CD14-positive monocyte (primary cell): ENCODE measurements at regions not wholly inside any gene's neighbourhood (a gene's known extent, or its start where the extent isn't known, plus 50 kb on each side); places are given as distances from the start of the nearest gene placed in this dataset.

Experiments used
- DNase-seq, 3 donors: peaks; one replicate each; pipeline ENCODE4 v3.0.0-alpha.2; 2011 to 2022
- H2AFZ ChIP-seq: 2 replicates; pipeline ENCODE4 v1.6.0; 2012; ENCODE audit warnings: mild to moderate bottlenecking, low read depth, low read length, inconsistent platforms; ENCODE audit not compliant: insufficient read depth, poor library complexity, severe bottlenecking
- H3K27ac ChIP-seq, 2 donors: 1 replicate in 1 of 2; 2 replicates in 1 of 2; pipeline ENCODE4 v1.5.1; 2012 to 2013; ENCODE audit warnings: low read length in 2 of 2, control low read depth in 1 of 2, inconsistent platforms in 1 of 2, low read depth in 1 of 2, mild to moderate bottlenecking in 1 of 2
- H3K27me3 ChIP-seq, 2 donors: one replicate each; pipeline versions ENCODE4 v1.6.0 to v1.6.1; 2011 to 2013; ENCODE audit warnings: low read length in 2 of 2; ENCODE audit not compliant: control insufficient read depth in 2 of 2, insufficient read depth in 2 of 2
- H3K36me3 ChIP-seq, 2 donors: replicated peaks in 1 of 2; 1 replicate in 1 of 2; 2 replicates in 1 of 2; pipeline versions ENCODE4 v1.5.1 to v1.6.1; 2012 to 2013; ENCODE audit warnings: low read length in 2 of 2, control low read depth in 1 of 2, inconsistent platforms in 1 of 2, mild to moderate bottlenecking in 1 of 2; ENCODE audit not compliant: insufficient read depth in 2 of 2, control insufficient read depth in 1 of 2
- H3K4me1 ChIP-seq, 2 donors: 1 replicate in 1 of 2; 2 replicates in 1 of 2; pipeline versions ENCODE4 v1.5.1 to v1.6.1; 2012 to 2013; ENCODE audit warnings: low read length in 2 of 2, control low read depth in 1 of 2, inconsistent platforms in 1 of 2, mild to moderate bottlenecking in 1 of 2, moderate library complexity in 1 of 2; ENCODE audit not compliant: insufficient read depth in 2 of 2, control insufficient read depth in 1 of 2
- H3K4me2 ChIP-seq: replicated peaks from 2 replicates; pipeline ENCODE3; 2012; ENCODE audit warnings: low read length, moderate library complexity, mild to moderate bottlenecking; ENCODE audit not compliant: poor library complexity, severe bottlenecking; ENCODE audit errors: extremely low read depth
- H3K4me3 ChIP-seq, 3 experiments: fragments of 200-600 bp in 1 of 3; sonication (generic) in 1 of 3; replicated peaks in 1 of 3; 1 replicate in 2 of 3; 2 replicates in 1 of 3; pipeline ENCODE4 v1.5.1; 2011 to 2013; ENCODE audit warnings: low read length in 3 of 3, mild to moderate bottlenecking in 3 of 3, control low read depth in 2 of 3, low read depth in 2 of 3, inconsistent platforms in 1 of 3, moderate library complexity in 1 of 3
- H3K79me2 ChIP-seq: 2 replicates; pipeline ENCODE4 v1.6.0; 2012; ENCODE audit warnings: mild to moderate bottlenecking, control low read depth, inconsistent platforms, low read length, moderate library complexity; ENCODE audit not compliant: insufficient read depth
- H3K9ac ChIP-seq: 2 replicates; pipeline ENCODE4 v1.6.0; 2017; ENCODE audit warnings: low read length, mild to moderate bottlenecking; ENCODE audit not compliant: insufficient read depth, poor library complexity, severe bottlenecking
- H3K9me3 ChIP-seq, 2 donors: replicated peaks in 1 of 2; 1 replicate in 1 of 2; 2 replicates in 1 of 2; pipeline versions ENCODE4 v1.5.1 to v1.6.1; 2012 to 2013; ENCODE audit warnings: low read length in 2 of 2, control low read depth in 1 of 2; ENCODE audit not compliant: control insufficient read depth in 1 of 2, insufficient read depth in 1 of 2
- H4K20me1 ChIP-seq: 2 replicates; pipeline ENCODE4 v1.6.0; 2012; ENCODE audit warnings: mild to moderate bottlenecking, low read length, control low read depth, moderate library complexity; ENCODE audit not compliant: insufficient read depth
- H3K27ac Mint-ChIP-seq, 7 donors: one replicate each; pipeline ENCODE4 v1.8.0; 2020; ENCODE audit warnings: mild to moderate bottlenecking in 7 of 7, mixed read lengths in 7 of 7, moderate library complexity in 6 of 7, inconsistent platforms in 2 of 7
- H3K27me3 Mint-ChIP-seq, 3 donors: one replicate each; pipeline ENCODE4 v1.8.0; 2021 to 2022; ENCODE audit warnings: low read depth in 3 of 3, mild to moderate bottlenecking in 3 of 3, mixed read lengths in 3 of 3, moderate library complexity in 3 of 3, inconsistent platforms in 1 of 3
- H3K36me3 Mint-ChIP-seq, 2 donors: one replicate each; pipeline ENCODE4 v1.8.0; 2020; ENCODE audit warnings: mixed read lengths in 2 of 2, inconsistent platforms in 1 of 2, mild to moderate bottlenecking in 1 of 2
- H3K4me1 Mint-ChIP-seq: one replicate; pipeline ENCODE4 v1.8.0; 2020; ENCODE audit warnings: mild to moderate bottlenecking, mixed read lengths
- H3K4me3 Mint-ChIP-seq, 2 donors: one replicate each; pipeline ENCODE4 v1.8.0; 2020; ENCODE audit warnings: mild to moderate bottlenecking in 2 of 2, mixed read lengths in 2 of 2, moderate library complexity in 1 of 2
- H3K9me3 Mint-ChIP-seq, 7 donors: one replicate each; pipeline ENCODE4 v1.8.0; 2020 to 2022; ENCODE audit warnings: mixed read lengths in 7 of 7, mild to moderate bottlenecking in 6 of 7, moderate library complexity in 6 of 7, inconsistent platforms in 2 of 7
- CTCF ChIP-seq: fragments of 200-600 bp; IDR thresholded peaks from one replicate; pipeline ENCODE4 v1.8.0; 2022; ENCODE audit warnings: antibody characterized with exemption, mild to moderate bottlenecking
- WGBS: methylation state at CpG from one replicate; pipeline ENCODE4 v1.1.5; 2013; ENCODE audit warnings: missing lambda C conversion rate; ENCODE audit not compliant: insufficient coverage; 5-methylcytosine and 5-hydroxymethylcytosine counted together
- intact Hi-C, 2 donors: fragments of 100-400 bp; cut with micrococcal nuclease; formaldehyde crosslinking; loops; one replicate each; pipeline versions ENCODE4 v1.15.0 to v1.15.1; 2023

- intact Hi-C loops = no loop called here
- Histone ChIP-seq H2AFZ (no peak overlapping the region), H3K79me2 (no peaks in the 10 kb centered on the region), H3K9me3 (no peaks in the 10 kb centered on the region), H3K4me1 (no peaks in the 10 kb centered on the region), H3K4me3 (no peak overlapping the region), H3K36me3 (no peaks in the 10 kb centered on the region), H3K27me3 (no peaks in the 10 kb centered on the region), H3K4me2 (no peak overlapping the region), H4K20me1 (no peaks in the 10 kb centered on the region), H3K27ac (no peak overlapping the region), H3K9ac (no peak overlapping the region)
- peaks cover 0 to 4% (median 1%) of the 10 kb centered on the region in 3 donors for H3K27me3 Mint-ChIP-seq
- peaks cover 0 to 14% (median 7%) of the 10 kb centered on the region in 7 donors for H3K9me3 Mint-ChIP-seq
- TF ChIP-seq CTCF = no peak
- H3K4me1 Mint-ChIP-seq = peaks cover 4% of the 10 kb centered on the region
- no peak for DNase-seq
- H3K36me3 Mint-ChIP-seq = no peaks in the 10 kb centered on the region
- WGBS = 100% methylated on average over 2 of the region's 5 CpGs
- no peak overlapping the region for H3K27ac Mint-ChIP-seq
- no peak overlapping the region for H3K4me3 Mint-ChIP-seq
Measured at GRCh38 chrX:10367406-10367805, 210.6 kb downstream of the CLCN4 start.

- WGBS = 83% methylated on average over 2 of the region's 2 CpGs
- no peaks in the 10 kb centered on the region for H3K4me1 ChIP-seq
- intact Hi-C loops = no loop called here
- H3K9ac ChIP-seq = no peak overlapping the region
- no peaks in the 10 kb centered on the region for H3K9me3 ChIP-seq
- H3K4me3 ChIP-seq = no peak overlapping the region
- Mint-ChIP-seq H3K9me3 (peaks cover 2 to 14% (median 7%) of the 10 kb centered on the region in 7 donors), H3K27ac (no peak overlapping the region), H3K27me3 (peaks cover 0 to 3% (median 2%) of the 10 kb centered on the region in 3 donors), H3K36me3 (no peaks in the 10 kb centered on the region), H3K4me1 (peaks cover 4% of the 10 kb centered on the region), H3K4me3 (no peak overlapping the region)
- no peak for TF ChIP-seq CTCF
- H3K27ac ChIP-seq = no peak overlapping the region
- H3K4me2 ChIP-seq = no peak overlapping the region
- H3K27me3 ChIP-seq = no peaks in the 10 kb centered on the region
- no peaks in the 10 kb centered on the region for H4K20me1 ChIP-seq
- H2AFZ ChIP-seq = no peak overlapping the region
- no peaks in the 10 kb centered on the region for H3K79me2 ChIP-seq
- no peaks in the 10 kb centered on the region for H3K36me3 ChIP-seq
- DNase-seq = no peak
Measured at GRCh38 chrX:10370976-10371375, 214.2 kb downstream of the CLCN4 start.
